ENCODE measurements at regions not wholly inside any gene's neighbourhood (a gene's known extent, or its start where the extent isn't known, plus 50 kb on each side); places are given as distances from the start of the nearest gene placed in this dataset.

GRCh38 chr2:37812941-37813730, 112.0 kb upstream of the RMDN2 start:
- no peaks in the 10 kb centered on the region for H3K4me1 ChIP-seq (ENCODE audit: control insufficient read depth in 3 of 3, insufficient read depth in 2 of 3, low read depth in 1 of 3, low read length in 2 of 3)
- no peaks in the 10 kb centered on the region for H3K9me3 ChIP-seq (ENCODE audit: control insufficient read depth in 2 of 2, insufficient read depth in 1 of 2, low read depth in 1 of 2, low read length in 1 of 2)
- 92 to 96% (median 93%) methylated on average over 10 of the region's 10 CpGs for WGBS, 3 donors
- H3K4me3 ChIP-seq (ENCODE audit: low read depth in 1 of 3, low read length in 3 of 3), result no peak overlapping the region
- H3K27me3 ChIP-seq (ENCODE audit: control insufficient read depth in 3 of 3, insufficient read depth in 3 of 3, low read length in 3 of 3), result no peaks in the 10 kb centered on the region
- no peak overlapping the region for H3K27ac ChIP-seq (ENCODE audit: low read depth in 1 of 3, low read length in 2 of 3)
- no peaks in the 10 kb centered on the region for H3K36me3 ChIP-seq (ENCODE audit: control insufficient read depth in 3 of 3, insufficient read depth in 2 of 3, low read depth in 1 of 3, low read length in 3 of 3)
- FAIRE-seq (no peak), DNase-seq (no peak)

- H3K4me3 ChIP-seq (ENCODE audit: low read depth in 1 of 3, low read length in 3 of 3), result no peak overlapping the region
- no peaks in the 10 kb centered on the region for H3K4me1 ChIP-seq (ENCODE audit: control insufficient read depth in 3 of 3, insufficient read depth in 2 of 3, low read depth in 1 of 3, low read length in 2 of 3)
- 87 to 93% (median 91%) methylated on average over 8 of the region's 8 CpGs for WGBS, 3 donors
- DNase-seq, result no peak
- H3K27ac ChIP-seq (ENCODE audit: low read depth in 1 of 3, low read length in 2 of 3), result no peak overlapping the region
- no peaks in the 10 kb centered on the region for H3K27me3 ChIP-seq (ENCODE audit: control insufficient read depth in 3 of 3, insufficient read depth in 3 of 3, low read length in 3 of 3)
- no peak for FAIRE-seq
- no peaks in the 10 kb centered on the region for H3K36me3 ChIP-seq (ENCODE audit: control insufficient read depth in 3 of 3, insufficient read depth in 2 of 3, low read depth in 1 of 3, low read length in 3 of 3)
- H3K9me3 ChIP-seq (ENCODE audit: control insufficient read depth in 2 of 2, insufficient read depth in 1 of 2, low read depth in 1 of 2, low read length in 1 of 2), result peaks cover 0 to 5% of the 10 kb centered on the region in 2 donors
These were observed 109.1 kb upstream of the RMDN2 start for GRCh38 chr2:37816036-37816435.

- DNase-seq, result no peak
- peaks cover 0 to 7% of the 10 kb centered on the region in 2 donors for H3K9me3 ChIP-seq (ENCODE audit: control insufficient read depth in 2 of 2, insufficient read depth in 1 of 2, low read depth in 1 of 2, low read length in 1 of 2)
- FAIRE-seq, result no peak
- H3K36me3 ChIP-seq (ENCODE audit: control insufficient read depth in 3 of 3, insufficient read depth in 2 of 3, low read depth in 1 of 3, low read length in 3 of 3), result no peaks in the 10 kb centered on the region
- no peak overlapping the region for H3K4me3 ChIP-seq (ENCODE audit: low read depth in 1 of 3, low read length in 3 of 3)
- H3K27ac ChIP-seq (ENCODE audit: low read depth in 1 of 3, low read length in 2 of 3), result no peak overlapping the region
- no peaks in the 10 kb centered on the region for H3K27me3 ChIP-seq (ENCODE audit: control insufficient read depth in 3 of 3, insufficient read depth in 3 of 3, low read length in 3 of 3)
- H3K4me1 ChIP-seq (ENCODE audit: control insufficient read depth in 3 of 3, insufficient read depth in 2 of 3, low read depth in 1 of 3, low read length in 2 of 3), result no peaks in the 10 kb centered on the region
- 88 to 90% (median 88%) methylated on average over 11 of the region's 11 CpGs for WGBS, 3 donors
These were observed 108.4 kb upstream of the RMDN2 start for GRCh38 chr2:37816686-37817085.

- H3K27ac ChIP-seq (ENCODE audit: low read depth in 1 of 3, low read length in 2 of 3), result no peak overlapping the region
- FAIRE-seq, result no peak
- no peaks in the 10 kb centered on the region for H3K27me3 ChIP-seq (ENCODE audit: control insufficient read depth in 3 of 3, insufficient read depth in 3 of 3, low read length in 3 of 3)
- H3K9me3 ChIP-seq (ENCODE audit: control insufficient read depth in 2 of 2, insufficient read depth in 1 of 2, low read depth in 1 of 2, low read length in 1 of 2), result peaks cover 0 to 7% of the 10 kb centered on the region in 2 donors
- H3K4me3 ChIP-seq (ENCODE audit: low read depth in 1 of 3, low read length in 3 of 3), result no peak overlapping the region
- WGBS, 3 donors, result 66 to 70% (median 67%) methylated on average over 2 of the region's 2 CpGs
- no peaks in the 10 kb centered on the region for H3K4me1 ChIP-seq (ENCODE audit: control insufficient read depth in 3 of 3, insufficient read depth in 2 of 3, low read depth in 1 of 3, low read length in 2 of 3)
- H3K36me3 ChIP-seq (ENCODE audit: control insufficient read depth in 3 of 3, insufficient read depth in 2 of 3, low read depth in 1 of 3, low read length in 3 of 3), result no peaks in the 10 kb centered on the region
- no peak for DNase-seq
These were observed 105.9 kb upstream of the RMDN2 start for GRCh38 chr2:37819186-37819585.

GRCh38 chr2:37820471-37820986, 104.6 kb upstream of the RMDN2 start:
- Histone ChIP-seq H3K4me3 (ENCODE audit: low read depth in 1 of 3, low read length in 3 of 3) (no peak overlapping the region), H3K27ac (ENCODE audit: low read depth in 1 of 3, low read length in 2 of 3) (no peak overlapping the region), H3K27me3 (ENCODE audit: control insufficient read depth in 3 of 3, insufficient read depth in 3 of 3, low read length in 3 of 3) (no peaks in the 10 kb centered on the region), H3K9me3 (ENCODE audit: control insufficient read depth in 2 of 2, insufficient read depth in 1 of 2, low read depth in 1 of 2, low read length in 1 of 2) (peaks cover 0 to 7% of the 10 kb centered on the region in 2 donors), H3K36me3 (ENCODE audit: control insufficient read depth in 3 of 3, insufficient read depth in 2 of 3, low read depth in 1 of 3, low read length in 3 of 3) (no peaks in the 10 kb centered on the region), H3K4me1 (ENCODE audit: control insufficient read depth in 3 of 3, insufficient read depth in 2 of 3, low read depth in 1 of 3, low read length in 2 of 3) (no peaks in the 10 kb centered on the region)
- DNase-seq (no peak), FAIRE-seq (no peak)
- WGBS, 3 donors, result 59 to 80% (median 72%) methylated on average over 2 of the region's 2 CpGs

GRCh38 chr2:37825586-37825985, 99.5 kb upstream of the RMDN2 start:
- Histone ChIP-seq H3K27ac (ENCODE audit: low read depth in 1 of 3, low read length in 2 of 3) (no peak overlapping the region), H3K27me3 (ENCODE audit: control insufficient read depth in 3 of 3, insufficient read depth in 3 of 3, low read length in 3 of 3) (no peaks in the 10 kb centered on the region), H3K4me1 (ENCODE audit: control insufficient read depth in 3 of 3, insufficient read depth in 2 of 3, low read depth in 1 of 3, low read length in 2 of 3) (no peaks in the 10 kb centered on the region), H3K4me3 (ENCODE audit: low read depth in 1 of 3, low read length in 3 of 3) (no peak overlapping the region), H3K36me3 (ENCODE audit: control insufficient read depth in 3 of 3, insufficient read depth in 2 of 3, low read depth in 1 of 3, low read length in 3 of 3) (no peaks in the 10 kb centered on the region), H3K9me3 (ENCODE audit: control insufficient read depth in 2 of 2, insufficient read depth in 1 of 2, low read depth in 1 of 2, low read length in 1 of 2) (peaks cover 0 to 6% of the 10 kb centered on the region in 2 donors)
- 79 to 83% (median 80%) methylated on average over 3 of the region's 3 CpGs for WGBS, 3 donors
- DNase-seq (no peak), FAIRE-seq (no peak)

GRCh38 chr2:37826611-37827010, 98.5 kb upstream of the RMDN2 start:
- WGBS, 3 donors, result 86 to 97% (median 91%) methylated on average over 4 of the region's 4 CpGs

GRCh38 chr2:37827455-37827854, 97.6 kb upstream of the RMDN2 start:
- no peaks in the 10 kb centered on the region for H3K4me1 ChIP-seq (ENCODE audit: control insufficient read depth in 3 of 3, insufficient read depth in 2 of 3, low read depth in 1 of 3, low read length in 2 of 3)
- H3K27me3 ChIP-seq (ENCODE audit: control insufficient read depth in 3 of 3, insufficient read depth in 3 of 3, low read length in 3 of 3), result peaks cover 0 to 3% (median 0%) of the 10 kb centered on the region in 3 donors
- DNase-seq (no peak), FAIRE-seq (no peak)
- no peak overlapping the region for H3K27ac ChIP-seq (ENCODE audit: low read depth in 1 of 3, low read length in 2 of 3)
- no peak overlapping the region for H3K4me3 ChIP-seq (ENCODE audit: low read depth in 1 of 3, low read length in 3 of 3)
- H3K9me3 ChIP-seq (ENCODE audit: control insufficient read depth in 2 of 2, insufficient read depth in 1 of 2, low read depth in 1 of 2, low read length in 1 of 2), result no peaks in the 10 kb centered on the region
- WGBS, 3 donors, result 71 to 84% (median 76%) methylated on average over 7 of the region's 7 CpGs
- H3K36me3 ChIP-seq (ENCODE audit: control insufficient read depth in 3 of 3, insufficient read depth in 2 of 3, low read depth in 1 of 3, low read length in 3 of 3), result no peaks in the 10 kb centered on the region

More at GRCh38 chr2:37826611-37827010, 98.5 kb upstream of the RMDN2 start:
- FAIRE-seq, result no peak
- H3K9me3 ChIP-seq (ENCODE audit: control insufficient read depth in 2 of 2, insufficient read depth in 1 of 2, low read depth in 1 of 2, low read length in 1 of 2), result no peaks in the 10 kb centered on the region
- no peaks in the 10 kb centered on the region for H3K4me1 ChIP-seq (ENCODE audit: control insufficient read depth in 3 of 3, insufficient read depth in 2 of 3, low read depth in 1 of 3, low read length in 2 of 3)
- no peak overlapping the region for H3K4me3 ChIP-seq (ENCODE audit: low read depth in 1 of 3, low read length in 3 of 3)
- DNase-seq, result no peak
- peaks cover 0 to 3% (median 0%) of the 10 kb centered on the region in 3 donors for H3K27me3 ChIP-seq (ENCODE audit: control insufficient read depth in 3 of 3, insufficient read depth in 3 of 3, low read length in 3 of 3)
- no peak overlapping the region for H3K27ac ChIP-seq (ENCODE audit: low read depth in 1 of 3, low read length in 2 of 3)
- no peaks in the 10 kb centered on the region for H3K36me3 ChIP-seq (ENCODE audit: control insufficient read depth in 3 of 3, insufficient read depth in 2 of 3, low read depth in 1 of 3, low read length in 3 of 3)
